HG02938 (cell line): ENCODE measurements at regions not wholly inside any gene's neighbourhood (a gene's known extent, or its start where the extent isn't known, plus 50 kb on each side); places are given as distances from the start of the nearest gene placed in this dataset.
"Not testable (repeated sequence)": the region's sequence is repeated elsewhere in the genome, so short reads cannot be mapped to it uniquely, and the experiment has no call there.

ENCODE experiments used
- ATAC-seq: cut with Tn5 transposase; IDR thresholded peaks from one replicate; pipeline ENCODE4 v1.9.1; 2021; ENCODE audit warnings: mild to moderate bottlenecking, moderate library complexity; ENCODE audit not compliant: unreplicated experiment

- no peak for ATAC-seq
These were observed 871.8 kb downstream of the IPMK start for GRCh38 chr10:57395923-57396322.

- ATAC-seq, result no peak
These were observed 900.3 kb downstream of the IPMK start for GRCh38 chr10:57367412-57367811.

DNA sequence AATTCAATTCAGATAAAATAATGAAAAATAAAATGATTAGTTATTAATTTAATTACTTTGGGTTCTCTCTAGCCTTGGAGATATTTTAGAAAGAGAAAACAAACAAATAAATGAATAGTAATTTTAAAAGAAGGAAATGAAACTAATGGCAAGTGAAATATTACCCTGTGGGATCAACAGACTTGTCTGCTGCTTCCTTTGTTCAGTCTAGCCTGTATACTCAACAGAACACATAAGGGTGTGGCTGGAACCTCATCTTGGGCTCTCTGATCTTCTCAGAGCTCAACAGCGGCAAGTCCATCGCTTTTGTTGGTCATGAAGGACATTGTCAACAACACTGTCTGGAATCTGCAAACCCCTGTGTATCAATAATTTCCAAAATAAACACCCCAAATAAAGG is 904.9 kb downstream of the IPMK start:
- ATAC-seq, result peak; percentile 65

- ATAC-seq, result no peak
These were observed 914.2 kb downstream of the IPMK start for GRCh38 chr10:57353403-57354003.

- ATAC-seq, result no peak
These were observed 916.6 kb downstream of the IPMK start for GRCh38 chr10:57351076-57351475.

DNA sequence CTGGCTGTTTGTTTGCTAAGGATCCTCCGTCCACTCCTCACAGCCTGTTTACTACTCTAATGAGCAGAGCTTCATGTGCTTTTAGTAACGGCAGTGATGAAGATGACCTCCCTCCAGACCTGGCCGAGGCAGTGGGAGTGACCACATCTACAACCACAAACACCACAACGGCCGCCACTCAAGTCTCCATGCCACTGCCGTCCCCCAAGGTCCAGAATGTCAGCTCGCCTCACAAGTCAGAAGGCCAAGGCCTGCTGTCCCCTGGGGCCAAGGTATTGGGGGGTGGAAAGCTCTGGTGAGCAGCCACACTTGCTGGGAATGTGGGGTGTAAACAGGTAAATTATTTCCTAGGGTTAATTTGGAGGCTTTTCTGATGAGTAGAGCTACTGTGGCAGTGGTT is 926.4 kb downstream of the IPMK start:
- ATAC-seq, result no peak

DNA sequence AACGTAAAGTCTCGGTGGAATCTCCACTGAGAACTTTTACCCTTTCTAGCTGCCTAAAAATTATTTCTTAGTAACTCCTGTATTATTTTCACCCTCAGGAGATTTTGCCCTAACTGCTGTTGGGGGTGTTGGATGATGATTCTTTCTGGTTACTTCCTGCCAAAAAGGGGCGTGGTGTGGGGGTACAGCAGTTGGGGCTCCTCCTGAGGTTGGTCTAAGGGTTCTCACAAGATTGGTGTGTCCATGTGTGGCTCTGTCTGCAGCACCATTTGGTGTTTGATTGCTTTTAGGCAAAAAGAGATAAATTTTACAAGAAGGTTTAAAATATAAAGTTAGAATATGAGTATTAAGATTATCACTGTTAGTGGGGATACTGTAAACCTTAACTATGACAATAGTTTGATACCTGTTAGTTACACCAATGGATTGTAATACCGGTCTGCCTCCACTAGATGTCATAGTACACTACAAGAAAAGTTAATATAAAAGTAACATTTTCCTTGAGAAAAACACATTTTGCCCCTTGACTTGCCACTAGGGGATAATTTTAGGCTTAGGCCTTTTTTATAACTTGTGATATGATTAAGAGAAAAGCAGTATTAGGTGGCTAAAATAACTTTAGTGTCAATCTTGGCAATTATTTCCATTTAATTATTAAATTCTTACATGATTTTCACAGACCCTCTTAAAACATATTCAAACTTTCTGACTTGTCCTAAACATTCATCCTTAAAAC is 928.7 kb downstream of the IPMK start:
- ATAC-seq, result peak; percentile 82

DNA sequence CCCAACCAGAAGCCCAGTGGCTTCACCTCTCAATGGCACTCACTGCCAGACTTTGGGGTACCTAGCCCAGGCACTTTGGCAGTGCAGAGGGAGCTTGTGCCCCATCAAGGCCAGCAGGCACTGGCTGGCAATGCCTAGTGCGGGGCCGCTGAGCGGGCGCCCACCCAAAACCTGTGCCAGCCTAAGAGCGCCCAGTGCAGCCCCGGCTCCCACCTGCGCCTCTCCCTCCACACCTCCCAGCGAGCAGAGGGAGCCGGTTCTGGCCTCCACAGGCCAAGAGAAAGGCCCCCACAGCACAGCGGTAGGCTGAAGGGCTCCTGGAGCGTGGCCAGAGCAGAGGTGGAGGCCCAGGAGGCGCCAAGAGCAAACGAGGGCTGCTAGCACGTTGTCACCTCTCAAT is 930.8 kb downstream of the IPMK start:
- no peak for ATAC-seq

- no peak for ATAC-seq
These were observed 931.4 kb downstream of the IPMK start for GRCh38 chr10:57336341-57336740.

GRCh38 chr10:57334523-57334922 is 933.2 kb downstream of the IPMK start:
- no peak for ATAC-seq

GRCh38 chr10:57333880-57334279 is 933.8 kb downstream of the IPMK start:
- no peak for ATAC-seq

GRCh38 chr10:57321400-57321854 is 946.3 kb downstream of the IPMK start:
- not testable (repeated sequence) for ATAC-seq

- ATAC-seq, result no peak
These were observed 947.3 kb downstream of the IPMK start for GRCh38 chr10:57320416-57320815.

DNA sequence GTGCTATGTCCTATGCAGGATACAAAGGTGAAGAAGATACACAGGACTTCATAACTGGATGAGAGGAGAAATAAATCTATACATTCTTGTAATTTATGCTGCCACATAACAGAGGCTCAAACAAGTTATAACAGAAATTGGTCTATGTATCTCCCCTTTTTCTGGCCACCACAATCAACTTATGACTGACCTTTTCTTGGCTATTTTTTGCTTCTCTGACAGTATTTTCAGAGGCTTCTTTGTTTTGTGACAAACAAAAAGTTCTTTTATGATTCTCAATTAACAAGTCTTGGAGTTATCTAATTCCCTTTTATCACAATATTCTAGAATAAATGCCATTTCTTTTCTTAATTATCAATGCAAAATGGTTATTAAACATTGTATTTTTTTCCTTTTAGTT is 953.0 kb upstream of the ZWINT start:
- ATAC-seq, result no peak

- ATAC-seq, result no peak
These were observed 942.5 kb upstream of the ZWINT start for GRCh38 chr10:57303566-57303965.

GRCh38 chr10:57300718-57301117 is 939.7 kb upstream of the ZWINT start:
- ATAC-seq, result no peak

GRCh38 chr10:57294698-57295097 is 933.6 kb upstream of the ZWINT start:
- ATAC-seq, result no peak

DNA sequence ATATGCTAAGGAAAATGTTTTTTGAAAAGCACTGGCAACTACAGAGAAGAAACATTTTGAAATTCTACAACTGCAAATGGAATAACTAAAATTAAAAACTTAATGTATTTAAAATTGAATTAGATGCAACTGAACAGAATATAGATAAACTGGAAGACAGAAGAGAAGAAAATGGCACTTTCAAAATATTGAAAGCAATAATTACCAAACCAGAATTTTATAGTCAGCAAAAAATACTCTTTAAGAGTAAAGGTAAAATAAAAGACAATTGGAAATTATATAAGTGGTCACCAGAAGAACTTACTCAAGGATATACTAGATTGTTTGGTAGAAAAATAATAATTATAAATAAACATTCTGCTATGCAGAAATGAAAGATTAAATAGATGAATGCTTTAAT is 927.7 kb upstream of the ZWINT start:
- no peak for ATAC-seq

GRCh38 chr10:57262892-57263291 is 901.8 kb upstream of the ZWINT start:
- ATAC-seq, result no peak

- no peak for ATAC-seq
These were observed 899.1 kb upstream of the ZWINT start for GRCh38 chr10:57260175-57260574.

GRCh38 chr10:57249615-57250281 is 888.7 kb upstream of the ZWINT start:
- no peak for ATAC-seq

DNA sequence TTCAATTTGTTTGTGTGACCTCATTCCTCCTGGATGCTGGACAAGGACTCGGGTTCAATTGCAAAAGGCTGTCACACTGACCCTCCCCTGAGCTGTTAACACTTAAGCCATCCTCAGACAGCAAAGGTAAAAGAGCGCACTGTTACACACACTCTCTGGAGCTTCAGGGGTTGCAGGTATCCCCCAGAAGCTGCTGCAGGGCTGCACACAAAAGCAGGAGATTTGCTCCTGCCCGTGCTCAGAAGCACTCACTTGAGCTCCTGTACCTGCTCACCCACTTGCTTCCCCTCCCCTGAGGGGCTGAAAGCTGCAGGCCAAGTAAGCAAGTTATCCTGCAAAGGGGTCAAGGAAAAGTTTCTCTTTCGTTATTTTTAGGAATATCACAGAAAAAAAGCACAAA is 886.2 kb upstream of the ZWINT start:
- ATAC-seq, result no peak
